Esophagus squamous epithelium (tissue), 5 donors: ENCODE measurements at regions not wholly inside any gene's neighbourhood (a gene's known extent, or its start where the extent isn't known, plus 50 kb on each side); places are given as distances from the start of the nearest gene placed in this dataset.

Experiments
- DNase-seq: peaks from one replicate; lab custom pipeline; 2025; lab: John Stamatoyannopoulos, UW
- H3K27ac ChIP-seq, 4 donors: fragments of 200-600 bp; sonication (generic); one replicate each; pipeline ENCODE4 v1.5.1; 2016 to 2019; ENCODE audit warnings: mild to moderate bottlenecking in 1 of 4
- H3K27me3 ChIP-seq, 4 donors: fragments of 200-600 bp; sonication (generic); 1 replicate in 3 of 4; 2 replicates in 1 of 4; pipeline versions ENCODE4 v1.5.1 to v1.6.0; 2017 to 2021; ENCODE audit warnings: antibody characterized with exemption in 1 of 4
- H3K36me3 ChIP-seq, 3 donors: fragments of 200-600 bp; sonication (generic); one replicate each; pipeline ENCODE4 v1.5.1; 2016 to 2019
- H3K4me1 ChIP-seq, 3 donors: fragments of 200-600 bp; sonication (generic); one replicate each; pipeline ENCODE4 v1.5.1; 2017 to 2019
- H3K4me3 ChIP-seq, 4 donors: fragments of 200-600 bp; sonication (generic); 1 replicate in 3 of 4; 2 replicates in 1 of 4; pipeline ENCODE4 v1.5.1; 2016 to 2019; ENCODE audit warnings: mild to moderate bottlenecking in 2 of 4, moderate library complexity in 1 of 4
- H3K9me3 ChIP-seq, 3 donors: fragments of 200-600 bp; sonication (generic); one replicate each; pipeline ENCODE4 v1.5.1; 2016 to 2019
- CTCF ChIP-seq, 6 experiments: fragments of 450-650 bp in 4 of 6; fragments of 200-600 bp in 2 of 6; sonication (generic) in 2 of 6; IDR thresholded peaks; one replicate each; pipeline ENCODE4 v1.5.1; 2016 to 2019; ENCODE audit warnings: antibody characterized with exemption in 6 of 6, mild to moderate bottlenecking in 4 of 6, moderate library complexity in 4 of 6
- POLR2A ChIP-seq, 4 donors: fragments of 450-650 bp; IDR thresholded peaks; one replicate each; pipeline ENCODE4 v1.6.1; 2017; ENCODE audit warnings: antibody characterized with exemption in 4 of 4, mild to moderate bottlenecking in 4 of 4, moderate library complexity in 3 of 4
- WGBS, 2 donors: methylation state at CpG; one replicate each; pipeline ENCODE4 v1.1.5; 2018; 5-methylcytosine and 5-hydroxymethylcytosine counted together
- intact Hi-C: fragments of 100-400 bp; cut with DNase I; formaldehyde crosslinking; loops from one replicate; pipeline ENCODE4 v1.15.0; 2022
- donor health status: DM: yes; HTN: yes; CAD: no.

- TF ChIP-seq POLR2A (IDR thresholded peaks at IDR 0.05) = no peak
- no peak for TF ChIP-seq CTCF (IDR thresholded peaks at IDR 0.05)
- H3K9me3 ChIP-seq = no peaks in the 10 kb centered on the region
- WGBS, 2 donors = 70 to 85% methylated on average over 4 of the region's 4 CpGs
- DNase-seq = no peak
- no peaks in the 10 kb centered on the region for H3K4me1 ChIP-seq
- H3K4me3 ChIP-seq = no peak overlapping the region
- intact Hi-C loops = no loop called here
- H3K27me3 ChIP-seq = no peaks in the 10 kb centered on the region
- no peak overlapping the region for H3K27ac ChIP-seq
- H3K36me3 ChIP-seq = no peaks in the 10 kb centered on the region
Measured at GRCh38 chr1:117798550-117798949, 130.9 kb downstream of the GDAP2 start.

- H3K36me3 ChIP-seq = no peaks in the 10 kb centered on the region
- no peak for TF ChIP-seq CTCF (IDR thresholded peaks at IDR 0.05)
- TF ChIP-seq POLR2A (IDR thresholded peaks at IDR 0.05) = no peak
- no peak overlapping the region for H3K27ac ChIP-seq
- H3K4me3 ChIP-seq = no peak overlapping the region
- no peaks in the 10 kb centered on the region for H3K27me3 ChIP-seq
- no peaks in the 10 kb centered on the region for H3K4me1 ChIP-seq
- DNase-seq = no peak
- intact Hi-C loops = no loop called here
- 49 to 62% methylated on average over 6 of the region's 6 CpGs for WGBS, 2 donors
- H3K9me3 ChIP-seq = no peaks in the 10 kb centered on the region
Measured at GRCh38 chr1:117802531-117803257, 126.7 kb downstream of the GDAP2 start.

- DNase-seq = no peak
- no peaks in the 10 kb centered on the region for H3K9me3 ChIP-seq
- 40 to 50% methylated on average over 1 of the region's 1 CpG for WGBS, 2 donors
- no peak overlapping the region for H3K4me3 ChIP-seq
- no peak for TF ChIP-seq CTCF (IDR thresholded peaks at IDR 0.05)
- no peak for TF ChIP-seq POLR2A (IDR thresholded peaks at IDR 0.05)
- H3K27ac ChIP-seq = no peak overlapping the region
- H3K36me3 ChIP-seq = no peaks in the 10 kb centered on the region
- H3K27me3 ChIP-seq = peaks cover 0 to 3% (median 0%) of the 10 kb centered on the region in 4 donors
- intact Hi-C loops = no loop called here
- no peaks in the 10 kb centered on the region for H3K4me1 ChIP-seq
Measured at GRCh38 chr1:117803318-117803717, 126.1 kb downstream of the GDAP2 start.

- intact Hi-C loops = no loop called here
- H3K9me3 ChIP-seq = no peaks in the 10 kb centered on the region
- H3K36me3 ChIP-seq = no peaks in the 10 kb centered on the region
- no peak for DNase-seq
- TF ChIP-seq CTCF (IDR thresholded peaks at IDR 0.05) (no peak), POLR2A (IDR thresholded peaks at IDR 0.05) (no peak)
- H3K27ac ChIP-seq = no peak overlapping the region
- no peak overlapping the region for H3K4me3 ChIP-seq
- H3K4me1 ChIP-seq = peaks cover 0 to 5% (median 0%) of the 10 kb centered on the region in 3 donors
- peaks cover 0 to 3% (median 0%) of the 10 kb centered on the region in 4 donors for H3K27me3 ChIP-seq
- WGBS, 2 donors = 57 to 74% methylated on average over 1 of the region's 1 CpG
Measured at GRCh38 chr1:117809764-117810163, 119.7 kb downstream of the GDAP2 start.

GRCh38 chr1:117810553-117810952, 118.9 kb downstream of the GDAP2 start:
- no peaks in the 10 kb centered on the region for H3K9me3 ChIP-seq
- H3K27ac ChIP-seq = no peak overlapping the region
- no peak overlapping the region for H3K4me3 ChIP-seq
- no peaks in the 10 kb centered on the region for H3K36me3 ChIP-seq
- DNase-seq = no peak
- WGBS, 2 donors = 49 to 57% methylated on average over 3 of the region's 3 CpGs
- H3K4me1 ChIP-seq = peaks cover 0 to 13% (median 0%) of the 10 kb centered on the region in 3 donors
- intact Hi-C loops = no loop called here
- H3K27me3 ChIP-seq = peaks cover 0 to 3% (median 0%) of the 10 kb centered on the region in 4 donors
- TF ChIP-seq CTCF (IDR thresholded peaks at IDR 0.05) (no peak), POLR2A (IDR thresholded peaks at IDR 0.05) (no peak)
